ENCODE measurements at regions not wholly inside any gene's neighbourhood (a gene's known extent, or its start where the extent isn't known, plus 50 kb on each side); places are given as distances from the start of the nearest gene placed in this dataset.
A peak's percentile ranks its signal among the peaks of the same experiment; 100 is the strongest.

DNA sequence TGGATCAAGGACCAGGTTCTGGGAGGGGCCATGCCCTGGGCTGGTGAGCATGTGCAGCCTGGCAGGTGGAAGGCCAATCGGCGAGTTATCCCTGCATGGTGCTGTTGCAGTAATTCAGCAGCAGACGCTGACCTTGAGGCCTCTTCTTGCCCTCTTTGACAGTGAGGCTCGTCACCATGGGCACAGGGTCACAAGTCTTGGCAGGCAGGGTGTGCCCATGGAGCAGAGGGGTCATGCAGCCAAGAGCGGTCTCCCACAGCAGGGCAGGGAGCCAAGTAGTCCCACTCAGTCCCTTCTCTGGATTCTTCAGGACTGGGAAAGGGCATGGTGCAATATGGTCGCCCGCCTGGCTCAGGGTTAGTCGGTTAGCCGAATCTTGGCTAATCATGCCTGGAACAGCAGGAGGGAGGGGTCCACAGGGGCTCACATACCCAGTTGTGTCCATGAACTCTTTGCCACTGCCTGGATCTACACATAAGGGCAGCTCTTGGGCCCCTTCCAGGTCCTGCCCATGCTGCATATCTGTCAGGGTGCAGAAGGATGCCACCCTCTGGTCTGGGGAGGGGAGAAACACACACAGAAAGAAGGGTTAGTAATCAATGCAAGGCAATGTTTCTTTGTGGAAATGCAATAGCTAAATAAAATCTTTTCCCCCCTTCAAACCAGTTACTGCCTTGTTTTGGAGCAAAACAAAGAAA lies 226.8 kb downstream of the SIPA1L2 start:
- no peak for DNase-seq (ENCODE audit: low read depth in 2 of 2)
- no peak overlapping the region for H3K4me3 ChIP-seq (replicated peaks in 1 of 2; ENCODE audit: low read depth in 2 of 2, low read length in 2 of 2)
- TF ChIP-seq, protein P1, sequence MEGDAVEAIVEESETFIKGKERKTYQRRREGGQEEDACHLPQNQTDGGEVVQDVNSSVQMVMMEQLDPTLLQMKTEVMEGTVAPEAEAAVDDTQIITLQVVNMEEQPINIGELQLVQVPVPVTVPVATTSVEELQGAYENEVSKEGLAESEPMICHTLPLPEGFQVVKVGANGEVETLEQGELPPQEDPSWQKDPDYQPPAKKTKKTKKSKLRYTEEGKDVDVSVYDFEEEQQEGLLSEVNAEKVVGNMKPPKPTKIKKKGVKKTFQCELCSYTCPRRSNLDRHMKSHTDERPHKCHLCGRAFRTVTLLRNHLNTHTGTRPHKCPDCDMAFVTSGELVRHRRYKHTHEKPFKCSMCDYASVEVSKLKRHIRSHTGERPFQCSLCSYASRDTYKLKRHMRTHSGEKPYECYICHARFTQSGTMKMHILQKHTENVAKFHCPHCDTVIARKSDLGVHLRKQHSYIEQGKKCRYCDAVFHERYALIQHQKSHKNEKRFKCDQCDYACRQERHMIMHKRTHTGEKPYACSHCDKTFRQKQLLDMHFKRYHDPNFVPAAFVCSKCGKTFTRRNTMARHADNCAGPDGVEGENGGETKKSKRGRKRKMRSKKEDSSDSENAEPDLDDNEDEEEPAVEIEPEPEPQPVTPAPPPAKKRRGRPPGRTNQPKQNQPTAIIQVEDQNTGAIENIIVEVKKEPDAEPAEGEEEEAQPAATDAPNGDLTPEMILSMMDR (IDR thresholded peaks at IDR 0.05; ENCODE audit: low read depth, low read length): no peak

DNA sequence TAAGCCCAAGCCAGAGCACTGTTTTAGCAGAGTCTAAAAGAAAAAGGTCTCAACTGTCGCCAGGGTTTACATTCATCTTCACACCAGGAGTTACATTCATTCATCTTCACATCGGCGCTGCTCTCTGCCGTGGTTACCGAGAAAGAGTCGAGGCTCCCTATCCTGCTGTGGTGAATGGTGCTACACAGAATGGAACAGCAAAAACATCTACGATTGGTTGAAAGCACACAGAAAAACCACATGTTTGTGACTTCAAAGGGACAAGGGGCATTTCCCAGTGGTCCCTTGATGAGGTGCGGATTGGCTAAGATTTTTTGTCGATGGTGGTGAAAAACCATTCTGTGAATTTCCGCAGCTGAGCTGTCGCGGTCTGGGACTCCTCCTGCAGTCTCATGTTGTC lies 231.1 kb downstream of the SIPA1L2 start:
- DNase-seq (ENCODE audit: low read depth in 2 of 2): no peak
- no peak overlapping the region for H3K4me3 ChIP-seq (replicated peaks in 1 of 2; ENCODE audit: low read depth in 2 of 2, low read length in 2 of 2)
- TF ChIP-seq, protein P1 (IDR thresholded peaks at IDR 0.05; ENCODE audit: low read depth, low read length): no peak

DNA sequence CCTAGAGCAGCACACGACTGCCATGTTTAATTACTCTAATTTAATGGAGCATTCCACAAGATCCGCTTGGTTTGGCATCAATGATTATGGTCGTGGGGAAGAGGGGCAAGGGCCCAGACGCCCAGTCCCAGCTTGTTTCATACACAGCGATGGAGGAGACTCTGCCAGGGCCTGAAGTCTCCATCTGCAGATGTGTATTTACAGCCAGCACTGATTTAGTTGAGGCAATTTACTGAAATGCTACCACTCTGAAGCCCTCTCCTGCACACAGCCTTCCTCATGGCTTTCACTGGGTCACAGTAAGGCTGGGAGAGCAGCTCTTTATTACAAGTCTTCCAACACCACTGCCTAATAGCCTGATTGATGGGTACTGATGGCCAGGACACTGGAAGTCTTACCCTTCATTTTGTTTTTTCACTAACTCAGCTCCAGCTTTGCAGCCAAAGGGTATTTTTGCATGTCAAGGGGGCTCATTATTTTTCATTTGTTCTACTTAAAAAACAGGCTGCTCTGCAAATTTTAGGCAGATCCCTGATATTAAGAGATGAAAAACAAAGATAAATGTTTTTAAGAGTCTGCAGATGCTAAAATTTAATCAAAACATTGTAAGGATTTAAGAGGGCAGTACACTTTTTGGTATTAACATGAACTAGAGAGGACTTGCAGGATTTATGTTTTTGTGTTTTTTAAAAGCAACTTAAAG lies 236.3 kb downstream of the SIPA1L2 start:
- TF ChIP-seq, protein P1 (IDR thresholded peaks at IDR 0.05; ENCODE audit: low read depth, low read length): no peak
- no peak for DNase-seq (ENCODE audit: low read depth in 2 of 2)

DNA sequence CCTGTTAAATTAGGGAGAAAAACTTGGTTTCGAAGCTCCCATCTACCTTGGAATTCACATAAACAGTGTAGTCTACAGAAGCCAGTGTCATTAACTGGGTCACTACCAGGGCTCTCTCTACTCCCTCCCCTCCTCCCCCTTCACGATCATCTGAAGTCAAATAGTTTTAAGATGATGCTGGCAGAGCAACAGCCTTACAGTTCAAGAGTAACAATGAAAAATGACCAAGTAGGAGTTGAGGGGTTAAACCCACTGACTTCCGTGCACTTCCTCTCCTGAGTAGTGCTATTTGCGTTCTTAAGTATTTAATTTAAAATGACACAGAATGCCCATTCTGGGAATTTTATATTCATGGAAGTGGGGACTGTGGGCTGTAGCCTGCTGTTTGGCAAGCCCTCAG lies 236.9 kb downstream of the SIPA1L2 start:
- peak in 1 of 2 donors; percentile 9 for DNase-seq (ENCODE audit: low read depth in 2 of 2)
- no peak overlapping the region for H3K4me3 ChIP-seq (replicated peaks in 1 of 2; ENCODE audit: low read depth in 2 of 2, low read length in 2 of 2)
- TF ChIP-seq, protein P1 (IDR thresholded peaks at IDR 0.05; ENCODE audit: low read depth, low read length): no peak

More for the DNA sequence above, 236.3 kb downstream of the SIPA1L2 start:
- no peak overlapping the region for H3K4me3 ChIP-seq (replicated peaks in 1 of 2; ENCODE audit: low read depth in 2 of 2, low read length in 2 of 2)

DNA sequence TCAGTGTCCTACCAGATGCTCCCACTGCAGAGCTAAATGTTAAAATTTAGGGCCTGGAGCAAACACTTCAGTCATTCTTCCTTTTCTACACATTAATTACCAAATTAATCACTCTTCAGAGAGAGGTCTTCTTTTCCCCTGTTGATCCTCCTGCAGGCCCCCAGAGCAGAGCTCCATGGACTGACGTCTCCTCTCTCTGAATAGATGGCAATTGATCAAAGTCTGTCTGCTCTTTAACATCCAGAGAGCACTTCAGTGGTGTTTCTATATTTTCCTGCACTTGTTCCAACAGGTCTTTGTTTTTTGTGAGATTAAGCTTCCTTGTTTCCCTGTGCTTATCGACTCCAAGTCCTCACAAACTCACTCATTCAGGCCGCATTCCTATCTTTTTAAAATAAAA lies 239.3 kb downstream of the SIPA1L2 start:
- H3K4me3 ChIP-seq (replicated peaks in 1 of 2; ENCODE audit: low read depth in 2 of 2, low read length in 2 of 2): no peak overlapping the region
- no peak for DNase-seq (ENCODE audit: low read depth in 2 of 2)
- TF ChIP-seq, protein P1 (IDR thresholded peaks at IDR 0.05; ENCODE audit: low read depth, low read length): no peak

DNA sequence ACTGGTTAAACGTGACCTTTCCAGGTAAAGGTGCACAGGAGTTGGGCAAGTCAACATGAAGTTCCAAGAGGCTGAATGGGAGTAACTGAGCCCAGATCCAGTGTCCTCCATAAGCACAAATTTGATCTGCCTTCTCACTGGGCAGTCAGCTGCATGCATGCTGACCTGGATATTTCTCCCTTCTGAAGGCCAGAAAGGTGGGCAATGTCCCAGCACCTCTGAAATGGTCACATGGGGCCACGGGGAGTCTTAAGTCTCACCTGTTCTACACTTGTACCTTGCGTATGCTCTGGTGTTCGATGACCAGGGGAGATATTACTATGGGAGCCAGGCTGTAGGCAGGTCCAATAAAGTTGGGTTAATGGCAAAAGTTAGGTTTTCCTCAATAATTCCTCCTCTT lies 240.2 kb downstream of the SIPA1L2 start:
- no peak for DNase-seq (ENCODE audit: low read depth in 2 of 2)
- H3K4me3 ChIP-seq (replicated peaks in 1 of 2; ENCODE audit: low read depth in 2 of 2, low read length in 2 of 2): no peak overlapping the region
- TF ChIP-seq, protein P1 (IDR thresholded peaks at IDR 0.05; ENCODE audit: low read depth, low read length): no peak

Measured in cardiac fibroblast (primary cell).